ENCODE measurements at regions not wholly inside any gene's neighbourhood (a gene's known extent, or its start where the extent isn't known, plus 50 kb on each side); places are given as distances from the start of the nearest gene placed in this dataset.

DNA sequence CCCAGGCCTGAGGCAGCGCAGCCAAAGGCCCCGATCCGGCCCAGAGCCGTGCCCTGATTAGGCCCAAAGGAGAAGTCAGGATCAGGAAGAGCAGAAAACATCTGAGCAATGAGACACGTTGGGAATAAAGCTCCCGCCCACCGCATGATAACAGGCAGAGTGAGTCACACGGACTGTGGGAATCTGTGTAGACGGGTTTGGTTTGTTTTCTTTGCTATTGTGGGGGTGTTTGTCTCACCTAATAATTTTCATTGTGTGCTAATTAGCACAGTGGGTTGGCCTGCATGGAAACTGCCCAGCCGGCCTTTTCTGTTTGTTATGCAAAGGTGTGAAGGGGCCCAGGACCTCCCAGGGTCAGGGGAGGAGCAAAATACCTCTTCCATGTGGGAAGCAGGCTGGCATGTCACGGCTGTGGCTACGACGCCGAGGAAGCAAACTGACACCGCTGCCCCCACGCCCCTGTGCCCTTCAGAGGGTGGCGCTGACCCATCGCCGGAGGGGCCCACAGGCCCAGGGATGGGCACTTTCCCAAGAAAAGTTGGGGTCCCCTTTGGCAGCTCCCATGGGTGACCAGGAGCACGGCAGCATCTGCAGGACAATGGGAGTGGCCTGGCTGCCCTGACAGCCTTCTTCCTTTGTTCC is 68.4 kb upstream of the CTDP1 start:
- ATAC-seq (ENCODE audit: poor library complexity) (no peak), DNase-seq (no peak)
- TF ChIP-seq, protein P1, sequence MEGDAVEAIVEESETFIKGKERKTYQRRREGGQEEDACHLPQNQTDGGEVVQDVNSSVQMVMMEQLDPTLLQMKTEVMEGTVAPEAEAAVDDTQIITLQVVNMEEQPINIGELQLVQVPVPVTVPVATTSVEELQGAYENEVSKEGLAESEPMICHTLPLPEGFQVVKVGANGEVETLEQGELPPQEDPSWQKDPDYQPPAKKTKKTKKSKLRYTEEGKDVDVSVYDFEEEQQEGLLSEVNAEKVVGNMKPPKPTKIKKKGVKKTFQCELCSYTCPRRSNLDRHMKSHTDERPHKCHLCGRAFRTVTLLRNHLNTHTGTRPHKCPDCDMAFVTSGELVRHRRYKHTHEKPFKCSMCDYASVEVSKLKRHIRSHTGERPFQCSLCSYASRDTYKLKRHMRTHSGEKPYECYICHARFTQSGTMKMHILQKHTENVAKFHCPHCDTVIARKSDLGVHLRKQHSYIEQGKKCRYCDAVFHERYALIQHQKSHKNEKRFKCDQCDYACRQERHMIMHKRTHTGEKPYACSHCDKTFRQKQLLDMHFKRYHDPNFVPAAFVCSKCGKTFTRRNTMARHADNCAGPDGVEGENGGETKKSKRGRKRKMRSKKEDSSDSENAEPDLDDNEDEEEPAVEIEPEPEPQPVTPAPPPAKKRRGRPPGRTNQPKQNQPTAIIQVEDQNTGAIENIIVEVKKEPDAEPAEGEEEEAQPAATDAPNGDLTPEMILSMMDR (IDR thresholded peaks at IDR 0.05): no peak
- Histone ChIP-seq H3K27ac (ENCODE audit: low read depth in 1 of 2, low read length in 2 of 2) (no peak overlapping the region), H3K9me3 (ENCODE audit: control insufficient read depth in 1 of 2, insufficient read depth in 1 of 2, low read length in 2 of 2) (no peaks in the 10 kb centered on the region), H3K4me1 (ENCODE audit: insufficient read depth, low read length) (no peaks in the 10 kb centered on the region), H3K4me3 (ENCODE audit: low read length) (no peak overlapping the region), H3K27me3 (ENCODE audit: control insufficient read depth in 1 of 2, insufficient read depth in 2 of 2, low read length in 2 of 2) (peaks cover 0 to 3% of the 10 kb centered on the region in 2 experiments), H3K36me3 (ENCODE audit: insufficient read depth, low read length) (no peaks in the 10 kb centered on the region)
- Mint-ChIP-seq H3K4me1 (ENCODE audit: low read depth) (no peaks in the 10 kb centered on the region), H3K27ac (no peak overlapping the region), H3K27me3 (no peaks in the 10 kb centered on the region), H3K36me3 (ENCODE audit: low read depth) (no peaks in the 10 kb centered on the region), H3K9me3 (no peaks in the 10 kb centered on the region), H3K4me3 (no peak overlapping the region)
- CTCF ChIA-PET: no interaction called here
- intact Hi-C loops (cut with DNase I, micrococcal nuclease): no loop called here
- POLR2A ChIA-PET: no interaction called here

GRCh38 chr18:79612291-79613108 is 67.1 kb upstream of the CTDP1 start:
- ChIA-PET POLR2A (no interaction called here), CTCF (no interaction called here)
- intact Hi-C loops (cut with DNase I, micrococcal nuclease): no loop called here
- Mint-ChIP-seq H3K4me3 (no peak overlapping the region), H3K36me3 (ENCODE audit: low read depth) (no peaks in the 10 kb centered on the region), H3K4me1 (ENCODE audit: low read depth) (no peaks in the 10 kb centered on the region), H3K27ac (no peak overlapping the region), H3K9me3 (no peaks in the 10 kb centered on the region), H3K27me3 (no peaks in the 10 kb centered on the region)
- TF ChIP-seq, protein P1 (IDR thresholded peaks at IDR 0.05): no peak
- peaks cover 0 to 6% of the 10 kb centered on the region in 2 experiments for H3K9me3 ChIP-seq (ENCODE audit: control insufficient read depth in 1 of 2, insufficient read depth in 1 of 2, low read length in 2 of 2)
- no peak overlapping the region for H3K27ac ChIP-seq (ENCODE audit: low read depth in 1 of 2, low read length in 2 of 2)
- no peak for DNase-seq
- H3K4me1 ChIP-seq (ENCODE audit: insufficient read depth, low read length): peaks cover 8% of the 10 kb centered on the region
- no peak for ATAC-seq (ENCODE audit: poor library complexity)
- no peak overlapping the region for H3K4me3 ChIP-seq (ENCODE audit: low read length)
- H3K27me3 ChIP-seq (ENCODE audit: control insufficient read depth in 1 of 2, insufficient read depth in 2 of 2, low read length in 2 of 2): peaks cover 0 to 3% of the 10 kb centered on the region in 2 experiments
- no peaks in the 10 kb centered on the region for H3K36me3 ChIP-seq (ENCODE audit: insufficient read depth, low read length)

- Mint-ChIP-seq H3K9me3 (no peaks in the 10 kb centered on the region), H3K27ac (no peak overlapping the region), H3K4me3 (no peak overlapping the region), H3K36me3 (ENCODE audit: low read depth) (no peaks in the 10 kb centered on the region), H3K27me3 (no peaks in the 10 kb centered on the region), H3K4me1 (ENCODE audit: low read depth) (no peaks in the 10 kb centered on the region)
- no peak for DNase-seq
- peaks cover 0 to 12% of the 10 kb centered on the region in 2 experiments for H3K9me3 ChIP-seq (ENCODE audit: control insufficient read depth in 1 of 2, insufficient read depth in 1 of 2, low read length in 2 of 2)
- ChIA-PET POLR2A (no interaction called here), CTCF (no interaction called here)
- intact Hi-C loops (cut with DNase I, micrococcal nuclease): no loop called here
- no peak overlapping the region for H3K27ac ChIP-seq (ENCODE audit: low read depth in 1 of 2, low read length in 2 of 2)
- no peak overlapping the region for H3K4me3 ChIP-seq (ENCODE audit: low read length)
- peaks cover 8% of the 10 kb centered on the region for H3K4me1 ChIP-seq (ENCODE audit: insufficient read depth, low read length)
- TF ChIP-seq, protein P1 (IDR thresholded peaks at IDR 0.05): no peak
- H3K27me3 ChIP-seq (ENCODE audit: control insufficient read depth in 1 of 2, insufficient read depth in 2 of 2, low read length in 2 of 2): peaks cover 0 to 3% of the 10 kb centered on the region in 2 experiments
- H3K36me3 ChIP-seq (ENCODE audit: insufficient read depth, low read length): no peaks in the 10 kb centered on the region
- ATAC-seq (ENCODE audit: poor library complexity): no peak
These were observed 66.2 kb upstream of the CTDP1 start for GRCh38 chr18:79613186-79613931.
